ENCODE measurements at regions not wholly inside any gene's neighbourhood (a gene's known extent, or its start where the extent isn't known, plus 50 kb on each side); places are given as distances from the start of the nearest gene placed in this dataset.

GRCh38 chr12:65593239-65593701, 231.0 kb upstream of the HMGA2 start:
- ATAC-seq (replicated peaks; ENCODE audit: extremely low read depth, poor library complexity, severe bottlenecking): no peak
- Mint-ChIP-seq H3K4me3 (no peak overlapping the region), H3K9me3 (no peaks in the 10 kb centered on the region), H3K27me3 (peaks cover 27% of the 10 kb centered on the region), H3K36me3 (ENCODE audit: insufficient read depth) (no peaks in the 10 kb centered on the region), H3K4me1 (no peaks in the 10 kb centered on the region), H3K27ac (ENCODE audit: low read depth) (no peak overlapping the region)
- DNase-seq (ENCODE audit: low spot score in 2 of 2): no peak

DNA sequence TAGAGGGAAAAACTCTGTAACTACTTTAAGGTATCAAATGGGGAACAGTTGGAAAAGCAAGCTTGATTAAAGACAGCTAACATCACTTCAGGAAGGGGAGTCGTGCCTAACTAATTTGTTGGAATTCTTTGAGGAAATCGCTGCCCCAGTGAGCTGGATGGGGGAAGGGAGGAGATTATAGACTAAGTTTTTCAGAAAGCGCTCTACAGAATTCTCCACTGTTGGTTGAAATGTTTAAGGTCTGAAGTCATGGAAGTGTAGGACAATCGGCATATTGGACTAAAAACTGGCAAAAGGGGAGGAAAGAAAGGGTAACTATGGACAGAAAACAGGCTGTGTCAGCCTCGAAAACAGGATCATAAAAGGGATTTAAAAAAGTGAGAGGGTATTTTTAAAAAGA, 229.9 kb upstream of the HMGA2 start:
- no peaks in the 10 kb centered on the region for H3K9me3 Mint-ChIP-seq
- H3K4me3 Mint-ChIP-seq: no peak overlapping the region
- H3K36me3 Mint-ChIP-seq (ENCODE audit: insufficient read depth): no peaks in the 10 kb centered on the region
- peaks cover 28% of the 10 kb centered on the region for H3K27me3 Mint-ChIP-seq
- DNase-seq (ENCODE audit: low spot score in 2 of 2) (no peak), ATAC-seq (replicated peaks; ENCODE audit: extremely low read depth, poor library complexity, severe bottlenecking) (no peak)
- H3K4me1 Mint-ChIP-seq: no peaks in the 10 kb centered on the region
- no peak overlapping the region for H3K27ac Mint-ChIP-seq (ENCODE audit: low read depth)

DNA sequence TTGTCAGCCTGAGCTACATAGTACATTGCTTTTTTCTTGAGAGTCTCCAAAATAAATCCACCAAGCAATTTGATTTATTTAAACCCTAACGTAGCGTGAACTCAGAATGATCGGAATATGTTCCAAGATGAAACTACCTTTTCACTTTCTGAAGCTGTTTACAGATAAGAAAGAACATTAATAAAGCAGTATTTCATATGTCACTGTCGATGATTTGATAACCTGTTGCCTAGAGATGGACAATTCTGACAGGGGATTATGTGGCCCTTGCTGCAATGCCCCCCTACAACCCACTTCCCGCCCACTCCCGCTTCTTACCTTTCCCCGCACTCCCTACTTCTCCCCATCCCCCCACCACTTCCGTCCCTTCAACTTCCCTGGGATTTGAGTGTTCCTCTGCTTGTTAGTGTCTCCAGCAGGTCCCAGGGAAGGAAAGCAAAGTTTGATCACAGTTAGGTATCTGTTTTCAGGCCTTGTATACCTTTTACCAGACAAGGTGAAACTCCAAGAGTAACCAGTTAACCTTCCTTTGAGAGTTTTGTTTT, 229.2 kb upstream of the HMGA2 start:
- H3K27ac Mint-ChIP-seq (ENCODE audit: low read depth): no peak overlapping the region
- H3K9me3 Mint-ChIP-seq: no peaks in the 10 kb centered on the region
- no peaks in the 10 kb centered on the region for H3K4me1 Mint-ChIP-seq
- ATAC-seq (replicated peaks; ENCODE audit: extremely low read depth, poor library complexity, severe bottlenecking): no peak
- no peaks in the 10 kb centered on the region for H3K36me3 Mint-ChIP-seq (ENCODE audit: insufficient read depth)
- H3K4me3 Mint-ChIP-seq: no peak overlapping the region
- no peak for DNase-seq (ENCODE audit: low spot score in 2 of 2)
- H3K27me3 Mint-ChIP-seq: peaks cover 28% of the 10 kb centered on the region

DNA sequence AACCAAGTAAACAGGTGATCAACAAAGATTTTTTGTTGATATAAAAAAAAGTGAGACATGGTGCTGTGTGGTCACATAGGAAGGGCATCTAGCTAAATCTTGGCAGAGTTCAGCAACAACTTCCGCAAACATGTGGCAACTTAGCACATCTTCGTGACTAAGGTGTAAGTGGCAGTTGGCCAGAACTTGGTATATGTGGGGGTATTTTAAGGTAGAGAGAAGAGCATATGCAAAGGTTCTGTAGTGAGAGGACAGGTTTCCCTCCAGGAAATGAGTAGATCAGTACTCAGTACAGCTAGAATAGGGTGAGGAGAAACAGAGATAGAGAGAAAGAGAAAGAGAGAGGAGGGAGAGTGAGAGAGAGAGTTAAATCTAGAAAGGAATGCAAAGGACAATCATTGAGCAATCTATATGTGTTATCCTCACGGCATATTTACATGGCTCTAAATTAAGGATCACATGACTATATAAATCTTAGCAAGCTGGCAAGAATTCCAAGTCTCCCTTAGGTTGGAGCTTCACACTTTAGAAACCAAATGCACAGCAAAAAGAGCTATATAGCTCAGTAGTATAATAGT, 227.7 kb upstream of the HMGA2 start:
- H3K9me3 Mint-ChIP-seq: no peaks in the 10 kb centered on the region
- DNase-seq (ENCODE audit: low spot score in 2 of 2): no peak
- no peaks in the 10 kb centered on the region for H3K4me1 Mint-ChIP-seq
- no peak overlapping the region for H3K4me3 Mint-ChIP-seq
- no peak for ATAC-seq (replicated peaks; ENCODE audit: extremely low read depth, poor library complexity, severe bottlenecking)
- peaks cover 28% of the 10 kb centered on the region for H3K27me3 Mint-ChIP-seq
- no peaks in the 10 kb centered on the region for H3K36me3 Mint-ChIP-seq (ENCODE audit: insufficient read depth)
- no peak overlapping the region for H3K27ac Mint-ChIP-seq (ENCODE audit: low read depth)

DNA sequence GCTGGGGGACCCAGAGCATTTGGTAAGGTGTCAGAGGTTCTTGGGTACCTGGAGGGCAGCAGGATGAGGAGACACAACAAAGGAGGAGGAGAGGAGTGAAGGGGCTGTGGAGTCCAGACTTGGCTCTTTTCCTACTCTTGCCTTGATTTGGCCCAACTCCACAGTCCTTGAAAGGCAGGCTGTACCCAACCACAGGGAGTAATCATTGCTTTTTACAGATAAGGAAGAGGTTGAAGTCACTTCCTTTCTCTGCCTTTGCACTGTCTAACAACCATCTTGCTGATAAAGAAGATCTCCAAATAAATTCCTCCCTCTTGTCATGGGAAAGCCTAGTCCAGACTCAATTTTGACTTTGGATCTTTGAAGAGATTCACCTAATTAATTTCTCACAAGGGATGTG, 226.8 kb upstream of the HMGA2 start:
- no peak overlapping the region for H3K27ac Mint-ChIP-seq (ENCODE audit: low read depth)
- no peaks in the 10 kb centered on the region for H3K36me3 Mint-ChIP-seq (ENCODE audit: insufficient read depth)
- no peaks in the 10 kb centered on the region for H3K9me3 Mint-ChIP-seq
- H3K27me3 Mint-ChIP-seq: peaks cover 28% of the 10 kb centered on the region
- no peak overlapping the region for H3K4me3 Mint-ChIP-seq
- ATAC-seq (replicated peaks; ENCODE audit: extremely low read depth, poor library complexity, severe bottlenecking): no peak
- H3K4me1 Mint-ChIP-seq: no peaks in the 10 kb centered on the region
- DNase-seq (ENCODE audit: low spot score in 2 of 2): no peak

- no peak overlapping the region for H3K4me3 Mint-ChIP-seq
These were observed 225.6 kb upstream of the HMGA2 start for GRCh38 chr12:65598688-65599087.

GRCh38 chr12:65602253-65602609, 222.1 kb upstream of the HMGA2 start:
- Mint-ChIP-seq H3K4me1 (no peaks in the 10 kb centered on the region), H3K4me3 (no peak overlapping the region), H3K9me3 (no peaks in the 10 kb centered on the region), H3K27ac (ENCODE audit: low read depth) (no peak overlapping the region), H3K27me3 (peaks cover 9% of the 10 kb centered on the region), H3K36me3 (ENCODE audit: insufficient read depth) (no peaks in the 10 kb centered on the region)
- DNase-seq (ENCODE audit: low spot score in 2 of 2) (no peak), ATAC-seq (replicated peaks; ENCODE audit: extremely low read depth, poor library complexity, severe bottlenecking) (no peak)

More at GRCh38 chr12:65598688-65599087, 225.6 kb upstream of the HMGA2 start:
- H3K36me3 Mint-ChIP-seq (ENCODE audit: insufficient read depth): no peaks in the 10 kb centered on the region
- ATAC-seq (replicated peaks; ENCODE audit: extremely low read depth, poor library complexity, severe bottlenecking) (no peak), DNase-seq (ENCODE audit: low spot score in 2 of 2) (no peak)
- H3K9me3 Mint-ChIP-seq: no peaks in the 10 kb centered on the region
- no peak overlapping the region for H3K27ac Mint-ChIP-seq (ENCODE audit: low read depth)
- peaks cover 28% of the 10 kb centered on the region for H3K27me3 Mint-ChIP-seq
- no peaks in the 10 kb centered on the region for H3K4me1 Mint-ChIP-seq

DNA sequence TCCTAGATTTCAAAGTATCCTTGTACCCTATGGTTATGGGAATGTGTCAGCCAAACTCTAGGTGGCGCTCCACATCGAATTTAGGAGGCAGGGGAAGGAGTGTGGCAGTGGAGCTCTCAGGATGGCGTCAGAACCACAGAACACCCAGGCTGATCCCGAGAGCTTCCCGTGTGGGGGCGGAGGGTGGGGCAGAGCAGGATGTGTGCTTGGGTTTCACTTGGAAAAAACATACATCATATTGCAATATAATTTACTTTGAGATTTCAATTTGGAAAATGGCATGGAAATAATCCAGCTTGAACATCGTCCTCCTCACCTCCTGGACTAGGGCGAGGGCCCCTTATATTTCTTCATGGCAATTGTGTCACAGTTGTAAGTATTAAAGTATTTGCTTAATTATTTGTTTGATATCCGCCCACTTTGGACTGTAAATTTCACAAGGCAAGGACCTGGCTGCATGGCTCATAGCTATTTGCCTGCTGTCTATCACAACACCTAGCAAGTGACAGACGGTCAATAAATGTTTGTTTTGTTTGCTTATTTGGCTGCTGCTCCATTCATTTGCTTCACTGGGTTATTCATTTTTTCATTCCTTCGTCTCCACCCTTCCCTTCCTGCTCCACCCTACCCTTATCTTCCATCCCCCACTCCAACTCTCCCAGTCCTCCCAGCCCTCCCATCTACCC, 221.5 kb upstream of the HMGA2 start:
- Mint-ChIP-seq H3K27ac (ENCODE audit: low read depth) (no peak overlapping the region), H3K4me1 (no peaks in the 10 kb centered on the region), H3K36me3 (ENCODE audit: insufficient read depth) (no peaks in the 10 kb centered on the region), H3K4me3 (no peak overlapping the region), H3K27me3 (peaks cover 6% of the 10 kb centered on the region), H3K9me3 (no peaks in the 10 kb centered on the region)
- DNase-seq (ENCODE audit: low spot score in 2 of 2) (no peak), ATAC-seq (replicated peaks; ENCODE audit: extremely low read depth, poor library complexity, severe bottlenecking) (no peak)

DNA sequence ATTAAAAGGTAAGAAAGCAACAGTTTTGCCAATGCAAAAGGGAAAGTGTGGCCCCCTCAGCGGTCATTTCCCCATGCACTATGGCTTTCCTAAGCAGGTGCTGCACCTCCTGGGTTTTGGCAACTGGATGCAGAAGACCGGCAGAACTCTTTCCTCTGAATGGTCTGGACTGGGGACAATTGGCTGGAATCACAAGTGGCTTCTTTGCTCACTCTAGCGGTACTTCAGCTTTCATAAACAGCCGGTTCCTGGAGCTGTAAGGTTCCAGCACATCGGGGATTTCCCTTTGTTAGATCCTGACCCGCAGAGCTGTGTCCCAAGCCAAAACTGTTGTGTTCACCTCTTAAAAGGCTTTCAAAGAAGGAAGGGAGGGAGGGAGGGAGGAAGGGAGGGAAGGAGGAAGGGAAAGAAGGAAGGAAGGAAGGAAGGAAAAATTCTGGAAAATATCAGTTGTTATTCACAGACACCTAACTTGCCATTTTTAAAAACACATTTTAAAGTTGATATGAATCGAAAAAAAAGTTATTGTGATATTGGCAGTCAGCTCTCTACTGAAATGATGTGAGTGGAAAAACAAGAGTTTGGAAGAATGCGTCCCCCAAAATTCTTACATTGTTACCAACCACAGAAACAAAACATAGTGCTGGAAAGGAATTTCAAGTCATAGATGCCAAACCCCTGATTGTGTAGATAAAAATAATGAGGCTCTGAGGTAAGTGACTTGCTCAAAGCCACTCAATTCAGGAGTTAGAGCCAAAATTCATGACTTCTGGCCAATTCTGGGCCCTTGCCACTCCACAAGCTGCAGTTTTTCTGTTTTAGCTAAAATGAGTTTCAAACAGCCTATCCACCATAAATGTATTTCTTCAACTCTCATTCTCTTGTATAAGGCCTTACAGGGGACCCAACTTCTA, 220.6 kb upstream of the HMGA2 start:
- ATAC-seq (replicated peaks; ENCODE audit: extremely low read depth, poor library complexity, severe bottlenecking) (no peak), DNase-seq (ENCODE audit: low spot score in 2 of 2) (no peak)
- no peaks in the 10 kb centered on the region for H3K27me3 Mint-ChIP-seq
- H3K4me3 Mint-ChIP-seq: no peak overlapping the region
- no peaks in the 10 kb centered on the region for H3K36me3 Mint-ChIP-seq (ENCODE audit: insufficient read depth)
- H3K4me1 Mint-ChIP-seq: no peaks in the 10 kb centered on the region
- no peak overlapping the region for H3K27ac Mint-ChIP-seq (ENCODE audit: low read depth)
- H3K9me3 Mint-ChIP-seq: no peaks in the 10 kb centered on the region

- H3K4me3 Mint-ChIP-seq: no peak overlapping the region
- H3K27me3 Mint-ChIP-seq: no peaks in the 10 kb centered on the region
- no peak overlapping the region for H3K27ac Mint-ChIP-seq (ENCODE audit: low read depth)
- ATAC-seq (replicated peaks; ENCODE audit: extremely low read depth, poor library complexity, severe bottlenecking) (no peak), DNase-seq (ENCODE audit: low spot score in 2 of 2) (no peak)
- H3K9me3 Mint-ChIP-seq: no peaks in the 10 kb centered on the region
- H3K4me1 Mint-ChIP-seq: no peaks in the 10 kb centered on the region
- H3K36me3 Mint-ChIP-seq (ENCODE audit: insufficient read depth): no peaks in the 10 kb centered on the region
These were observed 219.3 kb upstream of the HMGA2 start for GRCh38 chr12:65605019-65605418.

- Mint-ChIP-seq H3K4me3 (no peak overlapping the region), H3K27me3 (no peaks in the 10 kb centered on the region), H3K4me1 (no peaks in the 10 kb centered on the region), H3K27ac (ENCODE audit: low read depth) (no peak overlapping the region), H3K9me3 (no peaks in the 10 kb centered on the region), H3K36me3 (ENCODE audit: insufficient read depth) (no peaks in the 10 kb centered on the region)
- ATAC-seq (replicated peaks; ENCODE audit: extremely low read depth, poor library complexity, severe bottlenecking) (no peak), DNase-seq (ENCODE audit: low spot score in 2 of 2) (no peak)
These were observed 218.1 kb upstream of the HMGA2 start for GRCh38 chr12:65606008-65606766.

DNA sequence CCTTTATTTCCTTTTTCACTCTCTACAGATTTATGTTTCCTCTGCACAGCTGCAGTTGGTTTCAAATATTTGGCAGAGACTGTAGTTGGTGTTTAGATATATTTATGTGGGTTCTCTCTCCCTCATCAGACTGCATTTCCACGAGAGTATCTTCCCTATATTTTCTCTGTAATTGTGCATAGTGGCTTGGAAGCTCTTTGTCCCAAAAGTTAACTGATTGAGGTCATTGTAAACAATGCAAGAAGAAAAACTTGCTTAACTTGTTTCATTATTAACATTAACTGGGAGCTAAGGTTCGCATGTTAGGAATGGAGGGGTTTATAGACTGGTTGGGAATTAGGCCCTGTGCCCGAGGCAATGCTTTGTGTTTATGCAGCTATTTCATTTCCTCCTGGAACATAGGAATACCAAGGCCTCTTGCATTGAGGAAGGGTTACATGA, 216.9 kb upstream of the HMGA2 start:
- no peaks in the 10 kb centered on the region for H3K36me3 Mint-ChIP-seq (ENCODE audit: insufficient read depth)
- no peak for ATAC-seq (replicated peaks; ENCODE audit: extremely low read depth, poor library complexity, severe bottlenecking)

More for the DNA sequence above, 216.9 kb upstream of the HMGA2 start:
- no peak for DNase-seq (ENCODE audit: low spot score in 2 of 2)
- H3K4me1 Mint-ChIP-seq: no peaks in the 10 kb centered on the region
- no peak overlapping the region for H3K4me3 Mint-ChIP-seq
- H3K27me3 Mint-ChIP-seq: no peaks in the 10 kb centered on the region
- no peak overlapping the region for H3K27ac Mint-ChIP-seq (ENCODE audit: low read depth)
- H3K9me3 Mint-ChIP-seq: no peaks in the 10 kb centered on the region

Data from central memory CD8-positive, alpha-beta T cell (primary cell).